Mammary epithelial cell (primary cell): ENCODE measurements at regions not wholly inside any gene's neighbourhood (a gene's known extent, or its start where the extent isn't known, plus 50 kb on each side); places are given as distances from the start of the nearest gene placed in this dataset.

Source experiments
- CTCF ChIP-seq, 2 donors: IDR thresholded peaks in 1 of 2; conservative IDR thresholded peaks in 1 of 2; 2 replicates each; pipeline ENCODE4 v1.5.1; 2011 to 2012; ENCODE audit warnings: inconsistent platforms in 2 of 2, low read length in 2 of 2, mild to moderate bottlenecking in 2 of 2, control low read depth in 1 of 2, low read depth in 1 of 2; ENCODE audit not compliant: insufficient read depth in 1 of 2; ENCODE audit errors: extremely low read depth in 1 of 2
- EZH2 ChIP-seq: IDR thresholded peaks from 2 replicates; pipeline ENCODE4 v1.6.1; 2012; ENCODE audit warnings: low read length, inconsistent platforms, borderline replicate concordance

GRCh38 chr16:86727632-86728031 lies 149.3 kb downstream of the FOXL1 start:
- TF ChIP-seq CTCF (conservative IDR thresholded peaks at IDR 0.05 in 1 of 2, IDR thresholded peaks at IDR 0.05 in 1 of 2; ENCODE audit: extremely low read depth in 1 of 2, insufficient read depth in 1 of 2, low read depth in 1 of 2, low read length in 2 of 2): no peak
- no peak for TF ChIP-seq EZH2
